PC-3 (cell line): ENCODE measurements at regions not wholly inside any gene's neighbourhood (a gene's known extent, or its start where the extent isn't known, plus 50 kb on each side); places are given as distances from the start of the nearest gene placed in this dataset.

ENCODE experiments used
- ATAC-seq: fragments of 200-7000 bp; cut with Tn5 transposase; 2 replicates; pipeline ENCODE4 v1.9.1; 2020; ENCODE audit warnings: mild to moderate bottlenecking, moderate library complexity
- BruUV-seq: library from RNA; stranded (reverse); fragments of 400-500 nt; replicated peaks from 2 replicates; lab custom pipeline; 2021; lab: Mats Ljungman, UMichigan
- CTCF ChIA-PET: fragments of 300-600 bp; sonication (Branson Sonifier 250); formaldehyde crosslinking; loops from one replicate; lab custom pipeline; 2022; ENCODE audit warnings: antibody characterized with exemption; lab: Charles Lee
- POLR2A ChIA-PET: fragments of 300-600 bp; sonication (Branson Sonifier 250); formaldehyde crosslinking; loops from one replicate; lab custom pipeline; 2022; ENCODE audit warnings: antibody characterized with exemption; ENCODE audit not compliant: unreplicated experiment; lab: Charles Lee
- DNase-seq: peaks from one replicate; pipeline ENCODE4 v3.0.0-alpha.2; 2015
- H2AFZ ChIP-seq: fragments of 300-600 bp; sonication (generic); 2 replicates; pipeline ENCODE4 v1.6.0; 2016; ENCODE audit warnings: antibody characterized with exemption, low read length
- H3F3A ChIP-seq: fragments of 300-600 bp; sonication (generic); one replicate; pipeline ENCODE4 v1.6.0; 2017; ENCODE audit warnings: antibody characterized with exemption, low read length, control low read depth, mild to moderate bottlenecking; ENCODE audit not compliant: unreplicated experiment
- H3K27ac ChIP-seq: fragments of 300-600 bp; sonication (generic); 2 replicates; pipeline ENCODE4 v1.5.1; 2016; ENCODE audit warnings: mild to moderate bottlenecking, low read length
- H3K27me3 ChIP-seq: fragments of 300-600 bp; sonication (generic); 2 replicates; pipeline ENCODE4 v1.6.1; 2016; ENCODE audit warnings: low read length, mixed read lengths
- H3K36me3 ChIP-seq: fragments of 300-600 bp; sonication (generic); 2 replicates; pipeline ENCODE4 v1.6.1; 2016; ENCODE audit warnings: low read depth, mixed run types, low read length, mixed read lengths
- H3K4me1 ChIP-seq: fragments of 300-600 bp; sonication (generic); 2 replicates; pipeline ENCODE4 v1.5.1; 2016; ENCODE audit warnings: low read length; ENCODE audit not compliant: insufficient read depth
- H3K4me2 ChIP-seq: fragments of 300-600 bp; sonication (generic); 2 replicates; pipeline ENCODE4 v1.6.0; 2016; ENCODE audit warnings: low read length
- H3K4me3 ChIP-seq: fragments of 300-600 bp; sonication (generic); 2 replicates; pipeline ENCODE4 v1.5.1; 2016; ENCODE audit warnings: mild to moderate bottlenecking, low read length, mixed read lengths
- H3K79me2 ChIP-seq: fragments of 300-600 bp; sonication (generic); 2 replicates; pipeline ENCODE4 v1.6.1; 2017; ENCODE audit warnings: low read length, mixed read lengths
- H3K9ac ChIP-seq: fragments of 300-600 bp; sonication (generic); 2 replicates; pipeline ENCODE4 v1.6.0; 2016; ENCODE audit warnings: mild to moderate bottlenecking, low read length
- H3K9me2 ChIP-seq: fragments of 300-600 bp; sonication (generic); replicated peaks from 2 replicates; pipeline ENCODE4 v1.6.1; 2016; ENCODE audit warnings: mixed run types, low read length, mixed read lengths
- H3K9me3 ChIP-seq: fragments of 300-600 bp; sonication (generic); 2 replicates; pipeline ENCODE4 v1.6.1; 2016; ENCODE audit warnings: low read length, mixed read lengths
- H4K20me1 ChIP-seq: fragments of 300-600 bp; sonication (generic); 2 replicates; pipeline ENCODE4 v1.6.1; 2016; ENCODE audit warnings: low read length, mixed read lengths
- CTCF ChIP-seq: fragments of 300-600 bp; sonication (generic); conservative IDR thresholded peaks from 2 replicates; pipeline ENCODE4 v1.5.1; 2017; ENCODE audit warnings: antibody characterized with exemption, low read depth, mild to moderate bottlenecking, low read length
- EZH2 ChIP-seq: fragments of 300-600 bp; sonication (generic); IDR thresholded peaks from one replicate; pipeline ENCODE4 v1.6.1; 2017; ENCODE audit warnings: antibody characterized with exemption, mild to moderate bottlenecking, low read length; ENCODE audit not compliant: unreplicated experiment
- EZH2phosphoT487 ChIP-seq: fragments of 300-600 bp; sonication (generic); IDR thresholded peaks from 2 replicates; pipeline ENCODE4 v1.6.1; 2018; ENCODE audit warnings: mild to moderate bottlenecking, antibody characterized with exemption, low read length, borderline replicate concordance
- intact Hi-C: fragments of 100-400 bp; cut with micrococcal nuclease; formaldehyde crosslinking; loops from 2 replicates; pipeline ENCODE4 v1.9.0; 2023

GRCh38 chr2:122884889-122885288, 1129.4 kb downstream of the TSN start:
- H3K4me2 ChIP-seq: peak overlapping the region; percentile 33
- no peaks in the 10 kb centered on the region for H3K36me3 ChIP-seq
- H3K79me2 ChIP-seq: no peaks in the 10 kb centered on the region
- ChIA-PET POLR2A (no interaction called here), CTCF (interaction anchor here (1.0 kb wide), 1 partner anchor 34 kb away, joined by 5 read pairs; no protein-coding TSS in a partner anchor)
- H3K4me1 ChIP-seq: peaks cover 18% of the 10 kb centered on the region
- ATAC-seq (peak; percentile 95), DNase-seq (peak; percentile 72)
- H3F3A ChIP-seq: no peaks in the 10 kb centered on the region
- H3K9ac ChIP-seq: peak overlapping the region; percentile 66
- intact Hi-C loops: loop anchor here (1.0 kb wide), 5 partner anchors 11 to 137 kb away; no protein-coding TSS in a partner anchor
- H3K4me3 ChIP-seq: no peak overlapping the region
- no TSS peak for BruUV-seq
- H3K9me2 ChIP-seq: no peaks in the 10 kb centered on the region
- H4K20me1 ChIP-seq: no peaks in the 10 kb centered on the region
- no peaks in the 10 kb centered on the region for H3K27me3 ChIP-seq
- H3K27ac ChIP-seq: peak overlapping the region; percentile 87
- no peak overlapping the region for H2AFZ ChIP-seq
- no peaks in the 10 kb centered on the region for H3K9me3 ChIP-seq
- TF ChIP-seq EZH2phosphoT487: no peak

DNA sequence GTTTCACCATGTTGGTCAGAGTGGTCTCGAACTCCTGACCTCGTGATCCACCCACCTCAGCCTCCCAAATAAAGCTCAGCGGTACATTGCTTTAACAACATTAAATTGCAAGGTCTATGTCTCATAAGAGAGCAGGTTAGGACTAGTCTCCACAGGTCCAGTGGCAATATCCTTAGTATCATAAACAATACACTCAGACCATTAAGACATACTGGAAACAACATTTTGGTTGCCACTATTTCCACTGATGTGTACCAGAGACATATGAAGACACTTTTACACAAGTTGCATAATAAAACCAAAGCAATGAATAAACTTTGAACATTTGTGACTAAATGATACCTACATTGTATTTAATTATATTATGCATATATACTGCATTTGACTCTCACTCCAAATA, 1130.0 kb downstream of the TSN start:
- Histone ChIP-seq H3K27ac (peak overlapping the region; percentile 42), H3K9me2 (no peaks in the 10 kb centered on the region), H4K20me1 (no peaks in the 10 kb centered on the region), H3K4me3 (no peak overlapping the region), H3F3A (no peaks in the 10 kb centered on the region), H3K4me2 (no peak overlapping the region), H3K9ac (peak overlapping the region; percentile 28; the same call in 1 of the 2 replicates), H3K36me3 (no peaks in the 10 kb centered on the region), H3K4me1 (peaks cover 18% of the 10 kb centered on the region), H3K27me3 (no peaks in the 10 kb centered on the region), H2AFZ (no peak overlapping the region), H3K79me2 (no peaks in the 10 kb centered on the region), H3K9me3 (no peaks in the 10 kb centered on the region)
- BruUV-seq: no TSS peak
- CTCF ChIA-PET: interaction anchor here (1.0 kb wide), 1 partner anchor 34 kb away, joined by 5 read pairs; no protein-coding TSS in a partner anchor
- intact Hi-C loops: loop anchor here (1.0 kb wide), 4 partner anchors 29 to 137 kb away; no protein-coding TSS in a partner anchor
- POLR2A ChIA-PET: interaction anchor here (1.0 kb wide), 1 partner anchor 11 kb away, joined by 4 read pairs; no protein-coding TSS in a partner anchor
- DNase-seq (no peak), ATAC-seq (no peak)
- TF ChIP-seq EZH2 (no peak), EZH2phosphoT487 (no peak), CTCF (no peak)

DNA sequence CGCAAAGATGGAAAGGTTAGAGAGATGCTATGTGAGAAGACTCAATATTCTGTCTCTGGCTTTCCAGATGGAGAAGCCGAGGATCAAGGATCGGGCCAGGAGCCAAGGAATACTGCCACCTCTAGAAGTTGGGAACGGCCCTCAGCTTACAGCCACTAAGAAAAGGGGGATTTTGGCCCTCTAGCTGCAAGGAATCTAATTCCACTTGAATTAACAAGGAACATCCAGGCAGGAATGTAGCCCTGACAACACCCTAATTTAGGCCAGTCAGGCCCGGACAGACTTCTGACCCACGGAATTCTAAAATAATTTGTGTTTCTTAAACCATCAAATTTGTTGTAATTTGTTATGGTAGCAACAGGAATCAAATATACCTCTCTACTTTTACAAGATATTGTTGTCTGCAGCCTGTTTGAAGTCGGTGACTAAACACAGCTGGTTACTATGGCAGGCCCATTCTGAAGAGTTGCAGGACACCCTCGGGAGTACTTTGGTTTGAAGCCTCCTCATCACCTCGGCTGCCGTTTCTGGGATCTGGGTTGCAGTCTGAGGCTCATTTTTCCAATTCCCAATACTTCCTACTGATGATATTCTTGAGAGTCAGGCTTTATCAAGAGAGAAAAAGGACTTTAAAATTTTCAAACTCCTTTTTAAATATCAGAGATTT, 1131.2 kb downstream of the TSN start:
- Histone ChIP-seq H3K4me3 (no peak overlapping the region), H3K27ac (no peak overlapping the region), H3F3A (no peaks in the 10 kb centered on the region), H3K79me2 (no peaks in the 10 kb centered on the region), H4K20me1 (no peaks in the 10 kb centered on the region), H3K36me3 (no peaks in the 10 kb centered on the region), H3K4me2 (no peak overlapping the region), H3K9me3 (no peaks in the 10 kb centered on the region), H3K27me3 (no peaks in the 10 kb centered on the region), H2AFZ (no peak overlapping the region), H3K9ac (no peak overlapping the region), H3K4me1 (peaks cover 18% of the 10 kb centered on the region), H3K9me2 (no peaks in the 10 kb centered on the region)
- intact Hi-C loops: no loop called here
- ChIA-PET POLR2A (no interaction called here), CTCF (no interaction called here)
- BruUV-seq: no TSS peak
- ATAC-seq: no peak
- peak; percentile 21 for DNase-seq
- TF ChIP-seq EZH2phosphoT487: no peak
- no peak for TF ChIP-seq CTCF
- no peak for TF ChIP-seq EZH2
